ENCODE measurements at regions not wholly inside any gene's neighbourhood (a gene's known extent, or its start where the extent isn't known, plus 50 kb on each side); places are given as distances from the start of the nearest gene placed in this dataset.

GRCh38 chr13:59281453-59281852, 882.3 kb downstream of the DIAPH3 start:
- TF ChIP-seq CTCF (conservative IDR thresholded peaks at IDR 0.05 in 1 of 2, IDR thresholded peaks at IDR 0.05 in 1 of 2; ENCODE audit: extremely low read depth in 1 of 2, insufficient read depth in 1 of 2, low read depth in 1 of 2, low read length in 2 of 2): no peak
- no peak for TF ChIP-seq EZH2 (IDR thresholded peaks at IDR 0.05; ENCODE audit: borderline replicate concordance, low read length)

Data from mammary epithelial cell (primary cell).